Adrenal gland (tissue), 9 donors: ENCODE measurements at regions not wholly inside any gene's neighbourhood (a gene's known extent, or its start where the extent isn't known, plus 50 kb on each side); places are given as distances from the start of the nearest gene placed in this dataset.

Experiments
- DNase-seq, 7 donors: peaks; one replicate each; pipeline ENCODE4 v3.0.0-alpha.2; 2019 to 2020
- H3K27ac ChIP-seq, 5 donors: fragments of 200-600 bp; sonication (generic) in 4 of 5; 1 replicate in 3 of 5; 2 replicates in 2 of 5; pipeline versions ENCODE4 v1.5.1 to v1.8.0; 2016 to 2020; ENCODE audit warnings: mild to moderate bottlenecking in 1 of 5
- H3K27me3 ChIP-seq: fragments of 200-600 bp; 2 replicates; pipeline ENCODE4 v1.8.0; 2021
- H3K36me3 ChIP-seq, 2 donors: fragments of 200-600 bp; replicated peaks in 1 of 2; 1 replicate in 1 of 2; 2 replicates in 1 of 2; pipeline versions ENCODE4 v1.5.1 to v1.8.0; 2018 to 2022
- H3K4me1 ChIP-seq, 2 donors: fragments of 200-600 bp; replicated peaks in 1 of 2; 1 replicate in 1 of 2; 2 replicates in 1 of 2; pipeline versions ENCODE4 v1.5.1 to v1.8.0; 2018 to 2021
- H3K4me3 ChIP-seq, 4 donors: fragments of 200-600 bp; sonication (generic) in 3 of 4; one replicate each; pipeline ENCODE4 v1.5.1; 2016 to 2018
- H3K9me3 ChIP-seq, 3 donors: fragments of 200-600 bp; sonication (generic) in 1 of 3; replicated peaks in 1 of 3; 1 replicate in 2 of 3; 2 replicates in 1 of 3; pipeline versions ENCODE4 v1.5.1 to v1.8.0; 2016 to 2021
- POLR2A ChIP-seq, 2 donors: fragments of 450-650 bp; IDR thresholded peaks; one replicate each; pipeline ENCODE4 v1.6.1; 2017; ENCODE audit warnings: antibody characterized with exemption in 2 of 2, mild to moderate bottlenecking in 2 of 2, moderate library complexity in 1 of 2
- WGBS, 4 donors: extraction: QIAGEN DNeasy Blood & Tissue Kit in 2 of 4; methylation state at CpG; one replicate each; pipeline versions ENCODE4 v1.1.5 to v1.1.7; 2013 to 2017; 5-methylcytosine and 5-hydroxymethylcytosine counted together
- intact Hi-C, 2 donors: fragments of 100-400 bp; cut with DNase I; formaldehyde crosslinking; loops; one replicate each; pipeline versions ENCODE4 v1.14.1 to v1.15.0; 2022 to 2023
- TF ChIP-seq, protein P1 (sequence below), 6 experiments: fragments of 450-650 bp in 4 of 6; fragments of 200-600 bp in 2 of 6; sonication (generic) in 1 of 6; IDR thresholded peaks; 1 replicate in 5 of 6; 2 replicates in 1 of 6; pipeline versions ENCODE4 v1.5.1 to v1.8.0; 2016 to 2021; ENCODE audit warnings: antibody characterized with exemption in 6 of 6, mild to moderate bottlenecking in 2 of 6, moderate library complexity in 1 of 6
- donor health status: healthy with polysubstance abuse.
- donor health status: Bipolar disorder and iron deficiency.
- donor health status: DM: yes; HTN: yes; CAD: no.
- donor health status: DM: no; HTN: no; CAD: no.
- donor health status: DM: no; HTN: no; CAD: no.

DNA sequence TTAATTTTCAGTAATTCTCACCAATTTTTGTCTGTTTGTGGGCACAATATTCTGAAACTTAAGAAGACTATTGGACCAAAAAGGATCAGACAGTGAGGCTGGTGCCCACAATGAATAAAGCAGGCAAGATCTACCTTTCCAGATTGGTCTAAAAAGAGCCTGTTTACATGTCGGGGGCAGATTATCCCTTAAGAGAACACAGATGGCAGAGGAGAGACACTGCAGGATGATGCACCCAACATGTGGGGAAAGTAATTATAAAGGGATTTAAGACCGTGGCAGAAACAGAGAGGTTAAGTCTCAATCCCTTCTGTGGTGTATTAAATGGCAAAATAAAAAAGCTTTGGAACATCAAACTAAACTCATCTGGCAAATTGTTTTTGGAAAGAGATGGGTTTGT lies 331.8 kb upstream of the CDH11 start:
- H3K27me3 ChIP-seq = no peaks in the 10 kb centered on the region
- H3K4me1 ChIP-seq = no peaks in the 10 kb centered on the region
- DNase-seq = no peak
- intact Hi-C loops = no loop called here
- H3K9me3 ChIP-seq = no peaks in the 10 kb centered on the region
- no peak overlapping the region for H3K4me3 ChIP-seq
- TF ChIP-seq, protein P1, sequence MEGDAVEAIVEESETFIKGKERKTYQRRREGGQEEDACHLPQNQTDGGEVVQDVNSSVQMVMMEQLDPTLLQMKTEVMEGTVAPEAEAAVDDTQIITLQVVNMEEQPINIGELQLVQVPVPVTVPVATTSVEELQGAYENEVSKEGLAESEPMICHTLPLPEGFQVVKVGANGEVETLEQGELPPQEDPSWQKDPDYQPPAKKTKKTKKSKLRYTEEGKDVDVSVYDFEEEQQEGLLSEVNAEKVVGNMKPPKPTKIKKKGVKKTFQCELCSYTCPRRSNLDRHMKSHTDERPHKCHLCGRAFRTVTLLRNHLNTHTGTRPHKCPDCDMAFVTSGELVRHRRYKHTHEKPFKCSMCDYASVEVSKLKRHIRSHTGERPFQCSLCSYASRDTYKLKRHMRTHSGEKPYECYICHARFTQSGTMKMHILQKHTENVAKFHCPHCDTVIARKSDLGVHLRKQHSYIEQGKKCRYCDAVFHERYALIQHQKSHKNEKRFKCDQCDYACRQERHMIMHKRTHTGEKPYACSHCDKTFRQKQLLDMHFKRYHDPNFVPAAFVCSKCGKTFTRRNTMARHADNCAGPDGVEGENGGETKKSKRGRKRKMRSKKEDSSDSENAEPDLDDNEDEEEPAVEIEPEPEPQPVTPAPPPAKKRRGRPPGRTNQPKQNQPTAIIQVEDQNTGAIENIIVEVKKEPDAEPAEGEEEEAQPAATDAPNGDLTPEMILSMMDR (IDR thresholded peaks at IDR 0.05) = no peak
- TF ChIP-seq POLR2A (IDR thresholded peaks at IDR 0.05) = no peak
- no peak overlapping the region for H3K27ac ChIP-seq
- WGBS, 4 donors = 82 to 86% (median 85%) methylated on average over 2 of the region's 2 CpGs
- no peaks in the 10 kb centered on the region for H3K36me3 ChIP-seq

DNA sequence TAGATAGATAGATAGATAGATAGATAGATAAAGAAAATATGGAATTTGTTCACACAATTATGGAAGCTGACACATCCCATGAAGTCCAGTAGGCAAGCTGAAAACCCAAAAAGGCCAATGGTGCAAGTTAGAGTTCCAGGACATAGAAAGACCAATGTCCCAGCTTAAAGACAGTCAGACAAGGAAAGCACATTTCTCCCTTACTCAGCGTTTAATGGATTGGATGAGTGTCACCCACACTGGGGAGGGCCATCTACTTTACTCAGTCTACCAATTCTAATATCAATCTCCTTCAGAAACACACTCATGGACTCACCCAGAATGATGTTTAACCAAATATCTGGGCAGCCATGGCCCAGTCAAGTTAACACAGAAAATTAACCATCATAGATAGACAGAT lies 327.7 kb upstream of the CDH11 start:
- DNase-seq = no peak
- Histone ChIP-seq H3K27me3 (no peaks in the 10 kb centered on the region), H3K4me1 (no peaks in the 10 kb centered on the region), H3K4me3 (no peak overlapping the region), H3K36me3 (no peaks in the 10 kb centered on the region), H3K9me3 (no peaks in the 10 kb centered on the region), H3K27ac (no peak overlapping the region)
- TF ChIP-seq, protein P1 (IDR thresholded peaks at IDR 0.05) = no peak
- no peak for TF ChIP-seq POLR2A (IDR thresholded peaks at IDR 0.05)
- intact Hi-C loops = no loop called here
- WGBS, 4 donors = 63 to 93% (median 86%) methylated on average over 1 of the region's 1 CpG

DNA sequence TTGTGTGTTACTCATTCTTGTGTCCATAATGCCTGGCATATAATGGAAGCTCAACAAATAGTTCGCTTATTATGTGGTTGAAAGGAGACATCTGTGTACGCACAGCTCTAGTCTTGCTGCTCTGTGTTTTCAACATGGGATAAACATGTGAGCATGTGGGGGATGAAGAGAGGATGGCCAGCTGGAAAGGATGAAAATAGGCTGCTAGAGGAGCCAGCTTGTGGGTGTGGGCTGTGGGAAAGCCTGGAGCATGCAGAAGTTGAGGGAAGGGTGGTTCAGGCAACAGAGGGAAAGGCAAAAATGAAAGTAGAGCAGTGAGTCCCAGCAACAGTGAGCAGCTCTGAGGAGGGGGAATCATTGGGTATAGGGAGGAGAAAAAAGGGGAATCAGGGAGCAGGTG lies 324.6 kb upstream of the CDH11 start:
- DNase-seq = no peak
- intact Hi-C loops = no loop called here

DNA sequence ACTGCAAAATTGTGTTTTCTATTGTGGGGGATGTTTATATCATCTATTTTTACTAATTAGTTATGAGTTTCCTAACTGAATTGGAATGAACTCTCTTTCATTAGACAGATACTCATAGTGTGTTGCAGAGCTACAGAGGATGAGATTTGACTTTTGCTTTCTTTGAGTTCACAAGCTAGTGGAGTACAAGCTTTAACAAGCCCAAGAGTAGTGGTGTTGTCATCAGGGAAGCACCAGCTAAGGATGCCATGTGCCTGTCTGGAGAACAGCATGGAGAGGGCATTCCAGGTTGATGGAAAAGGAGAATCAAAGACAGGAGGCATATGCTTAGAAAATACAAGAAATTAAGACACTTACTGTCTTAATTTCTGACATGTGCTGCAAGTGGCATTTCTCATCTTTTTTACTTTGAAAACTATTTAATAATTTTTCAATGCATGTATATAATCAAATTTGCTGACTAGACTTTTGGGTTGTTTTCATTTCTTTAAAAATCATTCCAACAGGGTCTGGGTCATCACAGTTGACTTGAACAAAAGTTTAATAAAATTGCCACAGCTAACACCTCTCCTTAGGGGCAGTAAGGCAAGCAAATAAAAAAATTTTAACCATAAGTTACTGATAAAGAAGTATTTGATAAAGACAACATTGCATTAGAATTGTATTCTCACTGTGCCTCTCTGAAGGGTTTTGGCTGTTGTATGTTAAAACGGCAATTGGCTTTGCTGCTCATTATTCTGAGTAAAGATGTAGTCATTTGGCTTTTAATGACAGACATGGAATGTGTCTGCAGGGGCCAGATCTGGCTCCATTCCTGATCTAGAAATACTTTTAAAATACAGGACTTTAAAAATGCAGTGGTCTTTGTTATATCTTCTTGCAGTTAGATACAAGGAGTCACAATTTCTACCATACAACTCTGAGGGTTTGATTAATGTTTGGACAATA lies 323.7 kb upstream of the CDH11 start:
- H3K27me3 ChIP-seq = no peaks in the 10 kb centered on the region
- no peaks in the 10 kb centered on the region for H3K4me1 ChIP-seq
- TF ChIP-seq, protein P1 (IDR thresholded peaks at IDR 0.05) = no peak
- TF ChIP-seq POLR2A (IDR thresholded peaks at IDR 0.05) = no peak
- no peak overlapping the region for H3K27ac ChIP-seq
- H3K9me3 ChIP-seq = no peaks in the 10 kb centered on the region
- no peak overlapping the region for H3K4me3 ChIP-seq
- 65 to 78% (median 70%) methylated on average over 1 of the region's 1 CpG for WGBS, 4 donors
- no peaks in the 10 kb centered on the region for H3K36me3 ChIP-seq
- intact Hi-C loops = no loop called here
- DNase-seq = no peak

More for the DNA sequence above, 324.6 kb upstream of the CDH11 start:
- TF ChIP-seq POLR2A (IDR thresholded peaks at IDR 0.05) = no peak
- TF ChIP-seq, protein P1 (IDR thresholded peaks at IDR 0.05) = no peak
- Histone ChIP-seq H3K4me3 (no peak overlapping the region), H3K27me3 (no peaks in the 10 kb centered on the region), H3K27ac (no peak overlapping the region), H3K36me3 (no peaks in the 10 kb centered on the region), H3K9me3 (no peaks in the 10 kb centered on the region), H3K4me1 (no peaks in the 10 kb centered on the region)
- 85 to 100% (median 89%) methylated on average over 2 of the region's 2 CpGs for WGBS, 4 donors
